Keratinocyte (primary cell): ENCODE measurements at regions not wholly inside any gene's neighbourhood (a gene's known extent, or its start where the extent isn't known, plus 50 kb on each side); places are given as distances from the start of the nearest gene placed in this dataset.

Source experiments
- DNase-seq: peaks from one replicate; pipeline ENCODE4 v3.0.0-alpha.2; 2011; ENCODE audit warnings: low read depth, missing footprints, low spot score
- FAIRE-seq: peaks from 2 replicates; lab custom pipeline; 2011; peaks lifted over from hg19 to GRCh38; lab: Jason Lieb, UNC
- H2AFZ ChIP-seq: 2 replicates; pipeline ENCODE4 v1.6.0; 2012; ENCODE audit warnings: low read length, control low read depth, inconsistent platforms; ENCODE audit not compliant: control insufficient read depth
- H3K27ac ChIP-seq: 2 replicates; pipeline ENCODE4 v1.5.1; 2011; ENCODE audit warnings: low read length; ENCODE audit not compliant: control insufficient read depth, insufficient read depth
- H3K27me3 ChIP-seq: 3 replicates; pipeline ENCODE4 v1.6.0; 2011; ENCODE audit warnings: low read length; ENCODE audit not compliant: control insufficient read depth, insufficient read depth; ENCODE audit errors: extremely low read depth
- H3K36me3 ChIP-seq, 2 experiments: 2 replicates in 1 of 2; 3 replicates in 1 of 2; pipeline ENCODE4 v1.5.1; 2011; ENCODE audit warnings: low read length in 2 of 2, mild to moderate bottlenecking in 1 of 2; ENCODE audit not compliant: control insufficient read depth in 2 of 2, insufficient read depth in 2 of 2; ENCODE audit errors: extremely low read depth in 1 of 2
- H3K4me1 ChIP-seq: 3 replicates; pipeline ENCODE4 v1.5.1; 2011; ENCODE audit warnings: low read length; ENCODE audit not compliant: control insufficient read depth, insufficient read depth; ENCODE audit errors: extremely low read depth
- H3K4me2 ChIP-seq: 3 replicates; pipeline ENCODE4 v1.6.0; 2011; ENCODE audit warnings: low read depth, low read length; ENCODE audit not compliant: control insufficient read depth, insufficient read depth; ENCODE audit errors: extremely low read depth
- H3K4me3 ChIP-seq, 3 experiments: fragments of 200-600 bp in 1 of 3; sonication (generic) in 1 of 3; 2 replicates in 2 of 3; 3 replicates in 1 of 3; pipeline ENCODE4 v1.5.1; 2011 to 2016; ENCODE audit warnings: low read length in 3 of 3, mild to moderate bottlenecking in 3 of 3, control low read depth in 2 of 3, inconsistent platforms in 1 of 3, low read depth in 1 of 3, mixed read lengths in 1 of 3, mixed run types in 1 of 3, moderate library complexity in 1 of 3; ENCODE audit not compliant: control insufficient read depth in 2 of 3, insufficient read depth in 2 of 3; ENCODE audit errors: extremely low read depth in 1 of 3
- H3K79me2 ChIP-seq: 2 replicates; pipeline ENCODE4 v1.6.0; 2012; ENCODE audit warnings: low read length; ENCODE audit not compliant: control insufficient read depth, insufficient read depth
- H3K9ac ChIP-seq: 3 replicates; pipeline ENCODE4 v1.6.0; 2011; ENCODE audit warnings: low read length; ENCODE audit not compliant: control insufficient read depth, insufficient read depth; ENCODE audit errors: extremely low read depth
- H3K9me1 ChIP-seq: 3 replicates; pipeline ENCODE4 v1.6.0; 2011; ENCODE audit warnings: low read length; ENCODE audit not compliant: control insufficient read depth, insufficient read depth; ENCODE audit errors: extremely low read depth
- H3K9me3 ChIP-seq: 2 replicates; pipeline ENCODE4 v1.5.1; 2012; ENCODE audit warnings: low read depth, low read length; ENCODE audit not compliant: control insufficient read depth
- H4K20me1 ChIP-seq: 3 replicates; pipeline ENCODE4 v1.6.0; 2011; ENCODE audit warnings: low read length; ENCODE audit not compliant: control insufficient read depth, insufficient read depth; ENCODE audit errors: extremely low read depth
- CTCF ChIP-seq, 3 experiments: IDR thresholded peaks in 1 of 3; conservative IDR thresholded peaks in 1 of 3; optimal IDR thresholded peaks in 1 of 3; 2 replicates in 2 of 3; 3 replicates in 1 of 3; pipeline versions ENCODE3 to v1.5.1; 2011; ENCODE audit warnings: low read length in 3 of 3, mild to moderate bottlenecking in 3 of 3, moderate library complexity in 2 of 3, control low read depth in 1 of 3, inconsistent platforms in 1 of 3; ENCODE audit not compliant: insufficient read depth in 2 of 3; ENCODE audit errors: extremely low read depth in 1 of 3
- EZH2 ChIP-seq: IDR thresholded peaks from one replicate; pipeline ENCODE4 v1.6.1; 2012; ENCODE audit warnings: inconsistent platforms, mild to moderate bottlenecking, low read length, moderate library complexity
- dilution Hi-C: fragments of 300-500 bp; cut with MboI; formaldehyde crosslinking; loops from one replicate; pipeline ENCODE4 v1.7.0; 2020; ENCODE audit warnings: low sequenced_read_pairs; ENCODE audit not compliant: extremely low pct_ligation_motif_present

GRCh38 chr14:97196336-97196735, 399.2 kb downstream of the VRK1 start:
- no peak overlapping the region for H3K27ac ChIP-seq

GRCh38 chr14:97198813-97199212, 401.6 kb downstream of the VRK1 start:
- H3K36me3 ChIP-seq, result no peaks in the 10 kb centered on the region
- TF ChIP-seq CTCF (optimal IDR thresholded peaks at IDR 0.05 in 1 of 3, IDR thresholded peaks at IDR 0.05 in 1 of 3, conservative IDR thresholded peaks at IDR 0.05 in 1 of 3; ENCODE audit: extremely low read depth in 1 of 3, insufficient read depth in 2 of 3, low read length in 3 of 3) (no peak), EZH2 (no peak)
- H4K20me1 ChIP-seq, result no peaks in the 10 kb centered on the region
- no peak overlapping the region for H3K4me2 ChIP-seq
- H3K9me3 ChIP-seq, result no peaks in the 10 kb centered on the region
- H3K9me1 ChIP-seq, result no peaks in the 10 kb centered on the region
- DNase-seq (no peak), FAIRE-seq (no peak)
- H3K27ac ChIP-seq, result no peak overlapping the region
- no peak overlapping the region for H2AFZ ChIP-seq
- H3K4me3 ChIP-seq, result no peak overlapping the region
- no peaks in the 10 kb centered on the region for H3K4me1 ChIP-seq
- H3K79me2 ChIP-seq, result no peaks in the 10 kb centered on the region
- H3K27me3 ChIP-seq, result no peaks in the 10 kb centered on the region
- dilution Hi-C loops, result no loop called here
- H3K9ac ChIP-seq, result no peak overlapping the region

More at GRCh38 chr14:97196336-97196735, 399.2 kb downstream of the VRK1 start:
- no peak for FAIRE-seq
- no peak overlapping the region for H3K4me3 ChIP-seq
- dilution Hi-C loops, result no loop called here
- TF ChIP-seq EZH2 (no peak), CTCF (optimal IDR thresholded peaks at IDR 0.05 in 1 of 3, IDR thresholded peaks at IDR 0.05 in 1 of 3, conservative IDR thresholded peaks at IDR 0.05 in 1 of 3; ENCODE audit: extremely low read depth in 1 of 3, insufficient read depth in 2 of 3, low read length in 3 of 3) (no peak)
- no peak overlapping the region for H3K4me2 ChIP-seq
- no peaks in the 10 kb centered on the region for H3K79me2 ChIP-seq
- no peaks in the 10 kb centered on the region for H3K9me3 ChIP-seq
- H3K36me3 ChIP-seq, result no peaks in the 10 kb centered on the region
- H3K27me3 ChIP-seq, result no peaks in the 10 kb centered on the region
- DNase-seq, result no peak
- no peak overlapping the region for H3K9ac ChIP-seq
- no peak overlapping the region for H2AFZ ChIP-seq
- no peaks in the 10 kb centered on the region for H4K20me1 ChIP-seq
- no peaks in the 10 kb centered on the region for H3K4me1 ChIP-seq
- H3K9me1 ChIP-seq, result no peaks in the 10 kb centered on the region
